Globus pallidus (tissue), 1 donor: ENCODE measurements at regions not wholly inside any gene's neighbourhood (a gene's known extent, or its start where the extent isn't known, plus 50 kb on each side); places are given as distances from the start of the nearest gene placed in this dataset.

Experiments used
- DNase-seq: peaks from one replicate; pipeline ENCODE4 v3.0.0-alpha.2; 2015; ENCODE audit warnings: low spot score

DNA sequence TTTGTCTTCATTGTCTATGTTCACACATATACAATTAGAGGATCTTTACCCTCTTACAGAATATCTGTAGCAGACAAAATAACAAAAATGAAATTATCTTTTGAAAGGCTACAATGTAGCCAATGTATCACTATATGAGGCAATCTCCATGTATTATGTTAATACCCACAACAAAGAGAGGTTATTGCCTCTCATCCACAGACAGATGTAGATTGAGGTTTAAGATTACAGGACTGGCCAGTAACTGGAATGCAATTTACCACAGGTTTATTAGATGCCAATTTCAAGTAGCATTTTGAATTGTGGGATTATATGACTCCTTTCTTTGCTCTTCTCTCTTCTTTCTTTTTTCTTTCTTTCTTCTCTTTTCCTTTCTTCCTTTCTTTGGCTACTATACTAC lies 242.6 kb downstream of the ANKRD50 start:
- DNase-seq: no peak

DNA sequence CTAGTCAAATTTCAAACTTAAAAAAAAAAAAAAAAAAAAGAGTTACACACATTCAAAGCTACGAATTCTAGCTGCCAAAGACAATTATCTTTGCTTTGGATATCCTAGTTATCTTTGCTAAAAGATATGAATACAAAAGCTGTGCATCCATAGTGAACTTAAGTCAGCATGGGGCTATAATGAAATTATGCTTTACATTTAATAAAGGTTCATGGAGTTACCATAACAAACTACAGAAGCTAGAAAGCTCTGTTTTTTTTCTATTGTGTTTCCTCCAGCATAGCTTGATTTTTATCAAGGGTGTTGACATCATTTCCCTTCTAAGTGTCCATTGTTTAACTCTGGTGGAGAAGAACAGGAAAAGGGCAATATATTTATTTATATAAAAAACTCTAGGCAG lies 234.1 kb downstream of the ANKRD50 start:
- no peak for DNase-seq

DNA sequence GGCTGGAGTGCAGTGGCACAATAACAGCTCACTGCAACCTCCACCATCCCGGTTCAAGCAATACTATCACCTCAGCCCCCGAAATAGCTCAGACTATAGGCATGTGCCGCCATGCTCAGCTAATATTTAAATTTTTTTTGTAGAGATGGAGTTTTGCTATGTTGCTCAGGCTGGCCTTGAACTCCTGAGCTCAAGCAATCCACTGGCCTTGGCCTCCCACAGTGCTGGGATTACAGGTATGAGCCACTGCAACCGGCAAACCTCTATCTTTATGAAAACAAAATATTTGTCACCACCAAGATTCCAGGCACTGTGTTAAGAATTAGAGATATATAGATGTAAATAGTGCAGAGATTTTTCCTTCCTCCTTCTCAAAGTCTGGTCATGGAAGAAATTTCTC lies 232.5 kb downstream of the ANKRD50 start:
- DNase-seq: no peak

DNA sequence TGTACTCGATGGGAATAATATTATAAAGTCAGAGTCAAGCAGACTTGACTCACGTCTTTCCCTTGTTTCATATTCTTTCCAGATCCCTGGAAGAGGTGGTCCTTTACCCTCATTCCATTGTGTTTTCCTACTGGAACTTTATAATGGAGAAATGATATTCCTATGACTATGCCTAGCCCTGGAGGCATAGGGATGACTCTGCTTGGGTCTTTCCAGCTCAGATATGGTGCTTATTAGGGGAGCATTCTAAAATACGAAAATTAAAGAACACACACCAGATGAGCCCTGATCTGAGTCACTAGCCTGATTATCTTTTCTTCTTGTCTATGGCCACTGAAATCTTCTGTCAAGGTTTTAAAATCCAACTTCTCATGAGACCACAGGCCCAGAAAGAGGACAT lies 231.4 kb downstream of the ANKRD50 start:
- DNase-seq: no peak

DNA sequence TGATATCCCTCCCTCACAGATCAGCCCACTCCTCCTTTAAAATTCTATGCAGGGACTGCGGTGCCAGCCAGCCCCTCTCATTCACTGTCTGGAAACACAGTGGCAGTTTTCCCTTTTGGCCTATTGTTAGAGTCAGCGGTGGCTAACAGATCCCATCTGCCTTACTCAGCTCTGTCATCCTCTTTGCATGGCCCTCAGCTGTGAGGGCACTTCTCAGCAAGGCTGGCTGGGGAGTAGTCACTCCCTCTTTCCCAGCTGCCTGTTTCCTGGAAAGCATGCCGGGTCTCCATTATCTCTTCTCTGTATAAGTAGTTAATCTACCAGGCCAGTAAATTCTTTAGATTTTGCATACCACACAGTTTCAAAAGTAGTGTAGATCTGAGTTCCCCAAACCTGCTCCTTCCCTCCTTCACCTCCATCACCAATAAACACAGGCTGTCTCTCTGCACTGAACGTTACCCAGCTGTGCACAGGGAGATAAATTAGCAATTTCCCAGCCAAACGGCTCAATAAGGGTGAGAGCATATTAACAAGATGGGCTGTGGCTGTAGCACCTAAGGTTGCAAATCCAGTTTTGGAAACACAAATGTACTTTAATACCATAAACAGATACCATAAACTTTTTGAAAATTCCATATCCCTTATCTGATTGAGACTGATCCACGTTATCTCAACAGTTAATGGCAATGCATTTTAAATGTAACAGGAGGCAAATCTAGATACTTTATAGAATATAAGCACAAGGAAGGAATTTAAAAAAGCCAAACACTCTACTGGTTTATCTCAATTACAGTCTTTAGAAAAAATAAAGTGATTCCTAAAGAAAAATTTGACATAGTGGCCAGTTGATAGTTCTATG lies 229.3 kb downstream of the ANKRD50 start:
- DNase-seq: no peak

DNA sequence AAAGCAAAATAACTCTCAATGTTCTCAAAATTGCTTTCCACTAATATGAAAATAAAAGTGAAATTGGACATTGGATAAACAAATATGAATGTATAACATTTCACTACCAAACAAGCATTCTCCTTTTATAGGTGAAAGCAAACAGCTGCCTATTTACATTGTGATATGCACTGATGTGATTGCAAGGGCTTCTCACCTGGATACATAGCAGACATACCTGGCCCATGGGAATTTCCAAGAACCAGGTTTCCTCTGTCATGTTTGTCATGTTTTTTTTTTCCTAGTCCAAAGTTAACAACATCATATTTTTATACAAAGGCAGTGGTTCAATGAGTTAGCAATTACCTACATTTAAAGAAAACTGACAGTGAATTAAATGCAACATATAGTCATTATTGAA lies 228.5 kb downstream of the ANKRD50 start:
- DNase-seq: no peak

DNA sequence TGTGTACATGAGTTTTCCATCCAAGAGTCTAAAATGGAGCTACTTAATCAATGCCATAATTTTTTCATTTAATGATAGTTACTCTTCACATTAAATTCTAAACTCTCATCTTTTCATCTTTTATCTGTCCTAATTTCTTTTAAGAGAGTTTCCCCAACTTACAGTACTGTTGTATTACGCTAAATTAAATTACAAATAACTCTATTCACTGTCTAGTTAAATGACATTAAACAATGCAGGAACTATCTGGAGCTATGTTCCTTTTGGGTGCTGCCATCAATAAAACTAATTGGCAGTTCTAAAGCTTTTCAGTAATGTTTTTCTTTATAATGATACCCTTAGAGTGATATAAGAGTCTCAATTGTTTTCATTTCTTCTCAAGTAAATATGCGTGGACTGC lies 227.6 kb downstream of the ANKRD50 start:
- no peak for DNase-seq

DNA sequence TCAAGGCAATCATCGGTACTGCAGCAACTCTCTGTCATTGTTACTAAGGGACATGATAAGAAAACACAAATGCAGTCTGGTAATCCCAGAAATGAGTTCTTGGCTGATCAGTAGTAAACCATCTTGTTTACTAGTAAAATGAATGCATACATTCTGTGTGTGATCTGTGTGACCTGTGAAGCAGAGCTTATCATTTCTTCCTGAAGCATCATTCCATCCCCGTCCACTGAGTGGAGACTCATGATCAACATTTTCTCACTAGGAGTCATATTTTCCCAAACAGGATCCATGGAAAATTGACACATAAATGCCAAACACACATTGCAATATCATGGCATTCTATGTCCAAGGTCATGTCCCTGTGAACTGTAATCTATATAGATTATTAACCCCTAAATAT lies 226.1 kb downstream of the ANKRD50 start:
- DNase-seq: no peak

DNA sequence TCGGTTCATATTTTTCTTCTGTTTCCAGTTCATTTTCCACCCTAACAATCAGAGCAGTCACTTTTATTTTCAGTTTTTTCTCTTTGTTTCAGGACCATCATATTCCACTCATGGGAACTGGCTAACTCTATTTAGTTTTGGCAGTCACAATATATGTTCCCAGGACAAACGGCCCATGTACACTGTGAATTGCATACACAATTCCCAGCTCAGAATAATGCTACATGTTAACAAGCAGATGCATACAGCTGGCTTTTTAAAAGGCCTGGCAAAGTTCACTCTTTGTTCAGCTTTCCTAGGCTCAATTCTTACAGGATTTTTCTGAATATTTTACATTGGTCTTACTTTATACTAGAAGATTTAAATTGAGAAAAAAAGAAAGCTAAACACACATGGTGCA lies 224.9 kb downstream of the ANKRD50 start:
- no peak for DNase-seq

DNA sequence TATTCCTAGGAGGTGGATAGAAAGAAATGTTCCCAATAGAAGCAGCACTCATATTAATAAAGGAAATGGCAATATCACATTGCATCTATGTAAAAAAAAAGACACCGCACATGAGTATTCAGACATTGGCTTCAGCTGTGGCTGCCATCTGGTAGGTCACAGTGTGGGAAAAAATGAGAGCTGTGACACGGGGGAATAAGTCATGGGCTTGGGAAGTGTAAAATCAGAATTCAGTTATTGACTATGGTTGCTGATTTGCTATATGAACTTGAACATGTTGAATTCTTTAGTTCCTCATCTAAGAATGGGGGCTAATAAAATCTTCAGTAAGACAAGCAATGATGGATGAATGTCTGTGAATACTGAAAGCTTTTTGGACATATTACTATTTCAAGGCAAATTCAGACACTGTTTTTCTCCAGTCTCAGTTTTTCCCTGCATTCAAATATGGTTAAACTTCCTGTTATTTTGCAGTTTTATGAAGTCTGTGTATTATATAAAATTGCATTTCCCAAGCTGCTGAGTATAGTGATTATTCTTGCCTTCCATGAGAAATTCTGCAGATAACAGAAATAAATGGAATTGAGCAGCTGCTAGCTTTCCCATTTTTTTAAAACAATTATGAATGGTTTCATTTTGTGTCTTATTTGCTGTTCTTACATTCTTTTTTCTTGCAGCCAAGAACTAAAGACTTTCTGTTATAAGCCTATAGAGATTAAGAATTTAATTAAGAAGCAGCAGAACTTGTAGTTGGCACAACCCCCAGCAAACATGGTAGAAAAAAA lies 221.0 kb downstream of the ANKRD50 start:
- DNase-seq: no peak

DNA sequence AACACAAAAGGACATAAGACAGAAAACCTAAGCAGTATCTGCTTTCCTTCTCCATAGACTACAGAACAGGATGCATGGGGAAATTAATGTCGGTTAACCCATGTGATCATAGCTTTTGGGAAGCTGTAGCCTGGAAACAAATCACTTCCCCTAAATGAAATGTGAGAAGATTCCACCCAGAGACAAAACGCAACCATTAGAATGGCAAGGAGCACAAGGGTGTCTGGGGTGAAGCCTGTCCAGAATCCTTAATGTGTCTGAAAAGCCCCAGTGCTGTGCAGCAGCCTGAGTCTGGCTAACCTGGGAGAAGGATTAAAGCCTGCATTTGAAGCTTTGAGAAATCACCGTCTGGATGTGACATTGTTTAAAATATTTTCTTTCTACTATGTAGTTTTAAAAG lies 213.3 kb downstream of the ANKRD50 start:
- no peak for DNase-seq

DNA sequence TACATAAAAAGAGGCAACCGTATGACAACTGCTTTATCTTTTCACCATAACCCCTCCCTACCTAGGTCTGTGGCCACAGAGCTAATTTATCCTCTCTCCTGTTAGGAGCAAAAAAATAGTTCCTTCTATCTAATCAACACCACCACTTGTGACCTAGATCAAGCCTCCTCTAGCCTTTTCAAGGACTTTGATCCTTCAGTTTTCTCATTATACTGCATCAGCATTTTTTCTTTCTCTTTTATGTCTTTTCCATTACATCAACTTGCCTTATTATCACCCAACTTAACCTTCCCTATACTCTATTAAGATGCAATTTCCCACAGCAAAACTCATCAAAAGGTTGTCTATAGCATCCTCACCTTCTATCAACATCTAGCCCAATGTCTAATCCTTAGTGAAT lies 211.0 kb downstream of the ANKRD50 start:
- no peak for DNase-seq

DNA sequence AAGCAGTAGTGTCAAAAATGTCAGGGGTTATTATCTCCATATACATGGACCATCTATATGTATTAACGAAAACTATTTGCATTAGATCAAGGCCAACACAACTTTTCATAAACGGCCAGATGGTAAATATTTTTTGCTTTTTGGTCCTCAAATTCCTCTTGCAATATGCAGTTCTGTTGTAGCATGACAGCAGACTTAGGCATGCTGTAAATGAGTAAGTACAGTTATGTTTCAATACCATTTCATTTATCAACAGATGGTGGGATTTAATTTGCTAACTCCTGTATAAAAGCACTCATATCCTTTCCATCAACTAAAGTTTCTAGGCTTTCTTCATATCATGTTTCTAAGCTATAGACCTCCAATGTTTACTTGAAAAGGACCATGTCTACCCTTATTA lies 208.1 kb downstream of the ANKRD50 start:
- DNase-seq: no peak

DNA sequence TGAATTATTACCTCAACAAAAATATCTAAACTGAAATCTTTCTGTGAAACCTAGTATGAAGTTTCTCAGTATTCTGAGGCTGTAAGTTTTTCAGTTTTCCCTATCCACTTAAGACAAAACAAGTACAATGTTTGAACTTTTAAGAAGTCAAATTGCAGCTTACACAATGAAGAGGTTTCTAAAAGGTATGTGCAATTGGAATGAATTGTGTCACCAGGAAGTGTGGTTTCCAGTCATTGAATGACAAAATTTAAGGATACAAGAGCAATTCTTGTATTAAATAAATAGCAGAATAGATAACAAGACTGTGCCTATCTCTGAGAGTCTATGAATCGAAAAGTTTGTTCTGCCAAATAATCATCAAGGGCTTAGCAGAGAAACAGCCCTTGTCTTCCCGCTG lies 207.3 kb downstream of the ANKRD50 start:
- DNase-seq: no peak

DNA sequence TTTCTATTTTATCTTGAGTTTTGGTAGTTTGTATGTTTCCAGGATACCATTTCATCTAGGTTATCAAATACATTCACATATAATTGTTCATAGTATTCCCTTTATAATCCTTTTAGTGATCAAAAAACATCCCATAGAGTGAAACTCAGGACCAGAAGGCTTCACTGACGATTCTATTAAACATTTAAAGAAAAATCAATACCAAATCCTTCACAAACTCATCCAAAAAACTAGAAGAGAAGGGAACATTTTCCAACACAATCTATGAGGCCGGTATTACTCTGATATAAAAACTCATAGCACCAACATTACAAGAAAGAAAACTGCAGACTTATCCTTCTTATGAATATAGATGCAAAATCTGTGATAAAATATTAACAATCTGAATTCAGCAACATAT lies 203.4 kb downstream of the ANKRD50 start:
- no peak for DNase-seq

DNA sequence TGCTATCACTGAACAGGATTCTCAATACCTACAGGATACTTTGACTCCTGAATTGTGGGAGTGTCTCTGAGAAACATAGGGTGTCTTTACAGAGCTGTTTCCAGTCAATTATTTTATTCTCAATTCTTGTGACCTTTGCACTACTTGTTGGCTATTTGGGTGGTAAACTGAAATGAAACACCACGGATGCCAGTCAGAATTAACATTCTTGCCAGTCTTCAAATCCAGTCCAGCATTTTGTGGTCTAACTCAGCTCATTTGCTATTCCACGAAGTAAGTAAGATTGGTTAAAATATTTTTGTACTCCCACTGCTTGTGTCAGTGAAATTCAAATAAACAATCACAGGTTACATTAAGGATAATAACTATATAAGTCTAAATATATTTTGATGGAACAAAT lies 197.9 kb downstream of the ANKRD50 start:
- no peak for DNase-seq

DNA sequence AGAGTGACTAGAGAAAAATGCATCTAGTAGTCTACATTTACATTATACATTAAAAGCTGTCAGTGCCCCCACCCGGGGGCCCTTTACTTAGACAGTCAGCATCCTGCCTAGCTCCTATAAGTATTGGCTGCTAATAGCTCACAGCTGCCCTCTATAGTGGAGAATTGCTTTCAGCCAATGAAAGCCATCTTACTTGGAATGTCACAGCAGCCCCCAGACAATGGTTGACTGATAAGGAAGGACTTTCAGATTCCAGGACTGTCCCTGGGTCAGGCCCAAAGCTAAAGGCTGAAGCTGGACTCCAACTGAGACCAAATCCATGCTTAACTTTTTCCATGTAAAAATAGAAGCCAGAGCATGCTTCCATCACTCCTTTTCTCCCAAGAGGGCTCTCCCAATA lies 196.9 kb downstream of the ANKRD50 start:
- DNase-seq: no peak

DNA sequence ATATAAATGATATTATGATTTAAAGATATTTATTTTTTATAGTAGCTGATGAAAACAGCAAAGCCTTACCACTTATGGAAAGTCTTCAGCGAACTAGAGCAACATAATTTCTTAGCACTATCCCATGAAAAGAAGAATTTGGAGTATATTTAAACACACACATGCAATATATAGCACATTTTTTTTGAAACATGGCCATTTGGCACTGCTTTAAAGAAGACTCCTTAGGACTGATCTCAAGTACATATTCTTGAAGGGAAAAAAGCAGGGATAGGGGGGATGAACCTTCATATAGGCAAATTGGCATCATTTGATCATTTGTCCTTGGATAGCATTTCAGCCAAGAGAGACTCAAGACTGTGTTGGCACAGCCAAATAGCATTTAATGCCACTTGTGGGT lies 193.3 kb downstream of the ANKRD50 start:
- DNase-seq: no peak

DNA sequence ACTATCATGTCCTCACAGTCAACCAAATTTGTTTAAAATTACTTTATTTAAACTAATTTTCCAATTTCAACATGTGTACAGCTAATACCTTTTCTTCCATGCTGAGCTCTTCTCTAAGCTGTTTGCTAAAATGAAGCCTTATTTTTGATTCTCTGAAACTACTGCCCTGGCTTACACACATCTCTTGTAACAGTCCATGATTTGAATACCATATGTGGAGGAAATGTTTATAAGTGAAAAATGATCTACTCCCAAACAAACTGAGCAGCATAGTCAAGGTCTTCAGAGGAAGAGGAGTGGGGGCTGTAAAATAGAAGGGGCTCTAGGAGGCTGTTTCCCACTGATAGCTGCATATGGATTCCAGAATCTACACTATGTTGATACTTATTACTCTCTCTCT lies 188.7 kb downstream of the ANKRD50 start:
- DNase-seq: no peak

DNA sequence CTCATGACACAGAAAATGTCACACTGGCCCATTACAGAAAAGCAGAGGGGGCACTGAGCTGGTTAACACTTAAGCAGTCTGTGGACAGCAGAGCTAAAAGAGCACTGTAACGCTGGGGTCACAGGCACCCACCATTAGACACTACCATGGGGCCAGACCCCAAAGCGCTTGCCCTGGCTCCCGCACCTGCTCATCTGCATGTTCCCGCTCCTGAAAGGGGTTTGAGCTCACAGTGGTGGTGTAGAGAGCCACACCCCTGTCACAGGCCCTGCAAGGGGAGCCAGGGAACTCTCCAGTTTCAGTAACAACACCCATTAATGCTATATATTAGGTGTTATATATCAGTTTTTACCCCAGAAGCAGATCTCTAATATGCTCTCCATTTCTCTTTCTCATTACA lies 187.0 kb downstream of the ANKRD50 start:
- DNase-seq: no peak

DNA sequence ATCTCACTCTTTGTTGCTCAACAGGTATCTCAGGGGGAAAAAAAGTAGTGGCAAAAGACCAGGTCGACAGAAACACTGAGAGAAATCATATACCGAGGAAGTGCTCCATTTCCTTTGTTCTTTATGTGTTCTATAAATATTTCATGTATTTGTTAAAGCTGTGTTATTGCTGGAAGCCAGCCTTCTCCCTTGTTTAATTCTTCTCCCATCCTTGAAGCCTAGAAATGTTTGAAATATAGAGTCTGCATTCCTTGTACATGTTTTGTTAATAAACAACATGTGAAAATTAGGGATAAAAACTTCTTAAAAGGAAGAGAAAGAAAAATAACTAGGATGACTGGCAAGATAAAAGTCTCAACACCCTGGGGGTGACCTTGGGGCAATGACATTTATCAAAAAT lies 186.2 kb downstream of the ANKRD50 start:
- no peak for DNase-seq

DNA sequence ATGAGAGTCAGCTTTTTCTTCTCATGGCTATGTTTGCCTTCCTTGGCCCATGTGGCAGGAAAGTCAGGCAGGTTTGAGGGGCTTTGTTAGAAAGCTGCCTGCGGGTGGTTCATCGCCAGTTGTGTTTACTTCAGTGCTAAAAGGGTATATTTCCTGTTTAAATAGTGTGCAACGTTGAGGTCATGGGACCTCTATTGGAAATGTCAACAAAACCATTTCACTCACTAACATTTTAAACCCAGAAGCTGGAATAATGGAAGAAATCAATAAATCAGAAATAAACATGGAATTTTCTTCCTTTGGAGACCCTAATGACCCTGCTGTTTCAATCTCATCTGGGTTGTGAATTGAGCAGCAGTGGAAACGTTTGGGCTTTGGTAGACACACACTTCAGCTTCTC lies 185.8 kb downstream of the ANKRD50 start:
- no peak for DNase-seq

DNA sequence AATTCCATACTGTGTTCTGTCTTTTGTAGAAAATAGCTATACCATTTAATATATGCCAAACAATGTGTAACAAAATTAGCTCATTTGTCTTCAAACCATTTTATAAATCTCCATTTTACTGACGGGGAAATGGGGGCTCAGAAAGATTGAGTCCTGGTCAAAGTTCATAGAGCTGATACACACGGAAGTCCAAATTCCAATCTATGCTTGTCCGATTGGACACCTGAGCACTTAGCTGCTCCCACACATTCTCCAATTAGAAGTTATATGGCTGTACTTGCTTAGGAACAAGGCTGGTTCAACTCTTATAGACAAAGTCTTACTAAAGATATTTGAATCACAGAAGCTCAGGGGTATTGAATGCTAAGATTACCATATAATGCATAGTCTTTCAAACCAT lies 185.2 kb downstream of the ANKRD50 start:
- DNase-seq: no peak

DNA sequence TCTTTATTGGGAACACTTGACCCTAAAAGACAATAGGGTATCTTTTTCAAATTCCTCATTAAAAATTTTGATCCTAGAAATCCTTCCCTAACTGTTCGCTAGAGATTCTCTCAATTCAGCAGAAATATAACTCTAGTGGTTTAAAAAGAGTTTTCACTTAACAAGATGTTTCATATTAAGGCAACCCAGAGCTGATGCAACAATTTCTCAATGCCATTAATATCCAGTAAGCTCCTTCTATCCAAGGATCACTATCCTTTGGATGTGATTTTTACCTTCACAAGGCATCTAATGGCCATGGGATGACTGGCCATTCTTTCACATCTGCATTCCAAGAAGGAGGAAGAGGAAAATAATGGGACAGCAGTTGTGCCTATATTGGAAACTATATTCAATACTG lies 183.4 kb downstream of the ANKRD50 start:
- no peak for DNase-seq
